ENCODE measurements at regions not wholly inside any gene's neighbourhood (a gene's known extent, or its start where the extent isn't known, plus 50 kb on each side); places are given as distances from the start of the nearest gene placed in this dataset.

DNA sequence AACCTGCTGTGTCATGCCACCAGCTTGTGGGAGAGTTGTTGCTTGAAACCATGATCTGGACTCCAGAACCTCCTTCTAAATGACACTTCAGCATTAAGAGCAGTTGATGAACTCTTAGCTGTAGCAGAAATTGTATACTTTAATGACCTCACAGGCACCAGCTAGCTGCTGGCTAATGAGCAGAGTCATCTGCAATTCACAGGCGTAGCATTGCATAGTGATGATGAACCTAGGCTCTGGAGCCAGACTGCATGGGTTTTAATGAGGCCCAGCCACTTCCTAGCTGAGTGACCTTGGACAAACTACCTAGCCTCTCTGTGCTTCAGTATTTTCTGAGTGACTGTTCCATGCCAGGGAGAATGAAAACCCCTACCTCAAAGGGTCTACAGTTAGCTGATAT is 407.1 kb downstream of the LMO4 start:
- no peak overlapping the region for H3K27ac ChIP-seq
- H3K4me3 ChIP-seq = no peak overlapping the region
- WGBS, 2 donors = 78 to 100% methylated on average over 1 of the region's 1 CpG
- ATAC-seq (ENCODE audit: low FRiP score in 2 of 2) (no peak), DNase-seq (no peak)
- no peaks in the 10 kb centered on the region for H3K27me3 ChIP-seq
- H3K4me1 ChIP-seq = no peaks in the 10 kb centered on the region
- no peaks in the 10 kb centered on the region for H3K36me3 ChIP-seq
- TF ChIP-seq EP300 (IDR thresholded peaks at IDR 0.05) = no peak
- no peaks in the 10 kb centered on the region for H3K9me3 ChIP-seq

DNA sequence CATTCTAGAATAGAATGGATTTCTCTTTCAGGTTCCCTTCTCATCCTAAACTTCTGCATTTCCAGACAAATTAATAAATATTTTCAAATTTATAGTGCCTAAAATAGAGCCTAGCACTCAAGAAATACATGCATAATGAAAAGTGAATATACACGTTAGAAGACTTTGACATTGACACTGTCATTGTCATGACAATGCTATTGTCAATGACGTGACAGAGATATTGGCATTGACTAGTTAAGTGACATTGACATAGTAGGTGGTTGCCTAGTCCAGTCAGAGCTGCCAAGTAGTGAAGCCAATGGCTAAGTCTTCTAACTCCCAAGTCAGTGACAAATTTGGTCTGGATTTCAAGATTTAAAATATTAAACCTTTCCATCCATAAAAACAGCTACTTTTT is 410.5 kb downstream of the LMO4 start:
- WGBS, 2 donors = 84 to 86% methylated on average over 2 of the region's 2 CpGs
- no peak overlapping the region for H3K4me3 ChIP-seq
- ATAC-seq (ENCODE audit: low FRiP score in 2 of 2) (no peak), DNase-seq (no peak)
- no peaks in the 10 kb centered on the region for H3K27me3 ChIP-seq
- no peaks in the 10 kb centered on the region for H3K36me3 ChIP-seq
- H3K4me1 ChIP-seq = no peaks in the 10 kb centered on the region
- no peaks in the 10 kb centered on the region for H3K9me3 ChIP-seq
- TF ChIP-seq POLR2A (IDR thresholded peaks at IDR 0.05) = no peak
- no peak for TF ChIP-seq POLR2AphosphoS5 (IDR thresholded peaks at IDR 0.05)
- no peak for TF ChIP-seq EP300 (IDR thresholded peaks at IDR 0.05)
- TF ChIP-seq, protein P1, sequence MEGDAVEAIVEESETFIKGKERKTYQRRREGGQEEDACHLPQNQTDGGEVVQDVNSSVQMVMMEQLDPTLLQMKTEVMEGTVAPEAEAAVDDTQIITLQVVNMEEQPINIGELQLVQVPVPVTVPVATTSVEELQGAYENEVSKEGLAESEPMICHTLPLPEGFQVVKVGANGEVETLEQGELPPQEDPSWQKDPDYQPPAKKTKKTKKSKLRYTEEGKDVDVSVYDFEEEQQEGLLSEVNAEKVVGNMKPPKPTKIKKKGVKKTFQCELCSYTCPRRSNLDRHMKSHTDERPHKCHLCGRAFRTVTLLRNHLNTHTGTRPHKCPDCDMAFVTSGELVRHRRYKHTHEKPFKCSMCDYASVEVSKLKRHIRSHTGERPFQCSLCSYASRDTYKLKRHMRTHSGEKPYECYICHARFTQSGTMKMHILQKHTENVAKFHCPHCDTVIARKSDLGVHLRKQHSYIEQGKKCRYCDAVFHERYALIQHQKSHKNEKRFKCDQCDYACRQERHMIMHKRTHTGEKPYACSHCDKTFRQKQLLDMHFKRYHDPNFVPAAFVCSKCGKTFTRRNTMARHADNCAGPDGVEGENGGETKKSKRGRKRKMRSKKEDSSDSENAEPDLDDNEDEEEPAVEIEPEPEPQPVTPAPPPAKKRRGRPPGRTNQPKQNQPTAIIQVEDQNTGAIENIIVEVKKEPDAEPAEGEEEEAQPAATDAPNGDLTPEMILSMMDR (IDR thresholded peaks at IDR 0.05) = no peak
- no peak overlapping the region for H3K27ac ChIP-seq

DNA sequence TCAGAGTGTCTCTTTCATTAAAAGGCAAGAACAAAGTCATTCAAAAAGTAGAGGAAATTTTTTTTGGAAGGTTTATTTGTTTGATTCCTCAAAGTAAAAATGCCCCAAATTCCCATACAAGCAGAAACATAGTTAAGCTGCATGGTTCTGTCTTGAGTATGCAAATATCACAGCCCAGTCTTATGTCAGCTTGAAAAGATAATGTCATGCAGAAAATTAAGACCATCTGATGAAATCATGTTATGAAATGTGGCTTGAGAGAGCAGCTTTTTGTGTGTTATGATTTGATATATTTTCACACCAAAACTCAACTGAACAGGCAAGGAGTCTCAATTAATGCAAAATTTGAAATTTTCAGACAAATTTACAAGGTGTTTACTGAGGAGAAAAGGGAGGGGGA is 411.0 kb downstream of the LMO4 start:
- Histone ChIP-seq H3K36me3 (no peaks in the 10 kb centered on the region), H3K27me3 (no peaks in the 10 kb centered on the region), H3K4me3 (no peak overlapping the region), H3K9me3 (no peaks in the 10 kb centered on the region), H3K4me1 (no peaks in the 10 kb centered on the region), H3K27ac (no peak overlapping the region)
- TF ChIP-seq, protein P1 (IDR thresholded peaks at IDR 0.05) = no peak
- no peak for TF ChIP-seq POLR2AphosphoS5 (IDR thresholded peaks at IDR 0.05)
- TF ChIP-seq POLR2A (IDR thresholded peaks at IDR 0.05) = no peak
- TF ChIP-seq EP300 (IDR thresholded peaks at IDR 0.05) = no peak
- no peak for DNase-seq
- no peak for ATAC-seq (ENCODE audit: low FRiP score in 2 of 2)

DNA sequence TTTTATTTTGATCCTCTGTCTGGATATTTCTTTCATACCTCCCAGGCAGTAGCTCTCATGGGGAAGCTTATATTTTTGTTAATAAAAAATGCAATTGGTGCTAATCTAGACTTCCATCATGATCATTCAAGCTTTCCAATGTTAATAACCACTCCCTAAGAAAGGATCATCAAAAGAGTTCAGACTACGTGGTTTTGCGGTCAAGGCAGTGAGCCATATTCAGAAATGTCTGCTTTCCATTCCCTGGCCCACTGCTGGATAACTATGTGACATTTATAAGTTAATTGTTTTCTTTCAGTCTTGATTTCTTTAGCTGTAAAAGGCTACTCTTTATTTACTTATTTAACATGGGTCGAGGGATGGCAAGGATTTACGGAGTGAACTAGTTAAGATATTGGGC is 414.6 kb downstream of the LMO4 start:
- H3K27ac ChIP-seq = no peak overlapping the region
- WGBS, 2 donors = 79 to 95% methylated on average over 4 of the region's 4 CpGs
- no peaks in the 10 kb centered on the region for H3K27me3 ChIP-seq
- ATAC-seq (ENCODE audit: low FRiP score in 2 of 2) (no peak), DNase-seq (no peak)
- no peaks in the 10 kb centered on the region for H3K36me3 ChIP-seq
- no peaks in the 10 kb centered on the region for H3K9me3 ChIP-seq
- TF ChIP-seq POLR2AphosphoS5 (IDR thresholded peaks at IDR 0.05) (no peak), POLR2A (IDR thresholded peaks at IDR 0.05) (no peak), EP300 (IDR thresholded peaks at IDR 0.05) (no peak)
- TF ChIP-seq, protein P1 (IDR thresholded peaks at IDR 0.05) = no peak
- H3K4me3 ChIP-seq = no peak overlapping the region
- H3K4me1 ChIP-seq = no peaks in the 10 kb centered on the region

DNA sequence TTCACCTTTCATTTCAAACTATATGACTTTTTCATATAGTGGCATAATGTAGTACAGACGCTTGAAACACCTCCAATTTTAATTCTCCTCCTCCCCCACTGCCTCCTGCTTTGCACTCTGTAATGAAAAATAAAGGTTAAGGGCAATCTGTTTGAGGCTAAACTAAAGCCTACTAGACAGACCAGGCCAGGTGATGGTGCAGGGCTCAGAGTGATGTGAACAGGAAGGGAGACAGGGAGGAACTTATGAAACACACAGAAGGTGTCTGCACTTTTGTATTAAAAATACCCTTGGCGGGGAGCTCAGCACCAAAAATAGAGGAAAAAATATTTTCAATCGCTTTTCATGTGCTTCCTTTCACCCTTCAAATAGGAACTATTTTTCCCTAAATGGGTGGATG is 415.4 kb downstream of the LMO4 start:
- Histone ChIP-seq H3K4me3 (no peak overlapping the region), H3K27ac (no peak overlapping the region)
- 86 to 92% methylated on average over 3 of the region's 3 CpGs for WGBS, 2 donors

More for the DNA sequence above, 415.4 kb downstream of the LMO4 start:
- H3K27me3 ChIP-seq = no peaks in the 10 kb centered on the region
- TF ChIP-seq, protein P1 (IDR thresholded peaks at IDR 0.05) = no peak
- TF ChIP-seq POLR2A (IDR thresholded peaks at IDR 0.05) (no peak), EP300 (IDR thresholded peaks at IDR 0.05) (no peak), POLR2AphosphoS5 (IDR thresholded peaks at IDR 0.05) (no peak)
- DNase-seq = no peak
- H3K9me3 ChIP-seq = no peaks in the 10 kb centered on the region
- no peaks in the 10 kb centered on the region for H3K36me3 ChIP-seq
- H3K4me1 ChIP-seq = no peaks in the 10 kb centered on the region
- ATAC-seq (ENCODE audit: low FRiP score in 2 of 2) = no peak
